ENCODE measurements at regions not wholly inside any gene's neighbourhood (a gene's known extent, or its start where the extent isn't known, plus 50 kb on each side); places are given as distances from the start of the nearest gene placed in this dataset.

DNA sequence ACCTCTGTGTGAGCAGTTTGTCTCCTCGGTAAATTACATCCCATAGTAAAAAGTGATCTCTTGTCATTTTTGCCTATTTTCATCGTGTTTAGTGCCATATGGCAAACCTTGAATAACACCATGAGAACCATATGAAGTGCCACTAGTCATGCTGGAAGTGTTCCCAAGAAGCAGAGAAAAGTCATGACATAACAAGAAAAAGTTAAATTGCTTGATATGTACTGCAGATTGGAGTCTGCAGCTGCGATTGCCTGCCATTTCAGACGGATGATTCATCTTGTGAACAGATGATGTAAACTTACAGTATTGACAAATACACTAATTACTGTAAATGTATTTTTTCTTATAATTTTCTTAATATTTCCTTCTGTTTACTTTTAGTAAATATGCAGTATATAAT is 846.7 kb downstream of the BCL11A start:
- Histone ChIP-seq H3K27me3 (ENCODE audit: insufficient read depth, low read length) (no peaks in the 10 kb centered on the region), H3K4me3 (ENCODE audit: insufficient read depth, low read length) (no peak overlapping the region), H4K20me1 (ENCODE audit: insufficient read depth, low read length) (no peaks in the 10 kb centered on the region), H3K9me3 (ENCODE audit: low read depth, low read length) (peaks cover under 1% of the 10 kb centered on the region), H2AFZ (ENCODE audit: low read length) (no peak overlapping the region), H3K79me2 (ENCODE audit: insufficient read depth, low read length) (no peaks in the 10 kb centered on the region), H3K4me1 (ENCODE audit: insufficient read depth, low read length) (no peaks in the 10 kb centered on the region), H3K36me3 (ENCODE audit: insufficient read depth, low read length) (no peaks in the 10 kb centered on the region), H3K4me2 (ENCODE audit: insufficient read depth, low read length) (no peak overlapping the region), H3K27ac (ENCODE audit: low read depth, low read length) (no peak overlapping the region)
- TF ChIP-seq, protein P1, sequence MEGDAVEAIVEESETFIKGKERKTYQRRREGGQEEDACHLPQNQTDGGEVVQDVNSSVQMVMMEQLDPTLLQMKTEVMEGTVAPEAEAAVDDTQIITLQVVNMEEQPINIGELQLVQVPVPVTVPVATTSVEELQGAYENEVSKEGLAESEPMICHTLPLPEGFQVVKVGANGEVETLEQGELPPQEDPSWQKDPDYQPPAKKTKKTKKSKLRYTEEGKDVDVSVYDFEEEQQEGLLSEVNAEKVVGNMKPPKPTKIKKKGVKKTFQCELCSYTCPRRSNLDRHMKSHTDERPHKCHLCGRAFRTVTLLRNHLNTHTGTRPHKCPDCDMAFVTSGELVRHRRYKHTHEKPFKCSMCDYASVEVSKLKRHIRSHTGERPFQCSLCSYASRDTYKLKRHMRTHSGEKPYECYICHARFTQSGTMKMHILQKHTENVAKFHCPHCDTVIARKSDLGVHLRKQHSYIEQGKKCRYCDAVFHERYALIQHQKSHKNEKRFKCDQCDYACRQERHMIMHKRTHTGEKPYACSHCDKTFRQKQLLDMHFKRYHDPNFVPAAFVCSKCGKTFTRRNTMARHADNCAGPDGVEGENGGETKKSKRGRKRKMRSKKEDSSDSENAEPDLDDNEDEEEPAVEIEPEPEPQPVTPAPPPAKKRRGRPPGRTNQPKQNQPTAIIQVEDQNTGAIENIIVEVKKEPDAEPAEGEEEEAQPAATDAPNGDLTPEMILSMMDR (IDR thresholded peaks at IDR 0.05; ENCODE audit: extremely low read depth, low read depth, low read length), result no peak
- DNase-seq (ENCODE audit: insufficient read length, low spot score, missing footprints), result no peak

DNA sequence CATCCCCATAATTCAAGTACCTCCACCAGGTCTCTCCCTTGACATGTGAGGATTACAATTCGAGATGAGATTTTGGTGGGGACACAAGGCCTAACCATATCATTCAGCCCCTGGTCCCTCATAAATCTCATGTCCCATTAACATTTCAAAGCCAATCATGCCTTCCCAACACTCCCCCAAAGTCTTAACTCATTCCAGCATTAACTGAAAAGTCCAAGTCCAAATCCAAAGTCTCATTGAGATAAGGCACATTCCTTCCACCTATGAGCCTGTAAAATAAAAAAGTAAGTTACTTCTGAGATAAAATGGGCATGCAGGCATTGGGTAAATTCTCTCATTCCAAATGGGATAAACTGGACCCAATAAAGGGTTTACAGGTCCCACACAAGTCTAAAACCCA is 849.7 kb downstream of the BCL11A start:
- TF ChIP-seq, protein P1 (IDR thresholded peaks at IDR 0.05; ENCODE audit: extremely low read depth, low read depth, low read length), result no peak
- Histone ChIP-seq H2AFZ (ENCODE audit: low read length) (no peak overlapping the region), H3K4me1 (ENCODE audit: insufficient read depth, low read length) (no peaks in the 10 kb centered on the region), H3K27ac (ENCODE audit: low read depth, low read length) (no peak overlapping the region), H3K79me2 (ENCODE audit: insufficient read depth, low read length) (no peaks in the 10 kb centered on the region), H3K9me3 (ENCODE audit: low read depth, low read length) (peaks cover 3% of the 10 kb centered on the region), H4K20me1 (ENCODE audit: insufficient read depth, low read length) (no peaks in the 10 kb centered on the region), H3K27me3 (ENCODE audit: insufficient read depth, low read length) (no peaks in the 10 kb centered on the region), H3K36me3 (ENCODE audit: insufficient read depth, low read length) (no peaks in the 10 kb centered on the region), H3K4me3 (ENCODE audit: insufficient read depth, low read length) (no peak overlapping the region), H3K4me2 (ENCODE audit: insufficient read depth, low read length) (no peak overlapping the region)
- DNase-seq (ENCODE audit: insufficient read length, low spot score, missing footprints), result no peak

DNA sequence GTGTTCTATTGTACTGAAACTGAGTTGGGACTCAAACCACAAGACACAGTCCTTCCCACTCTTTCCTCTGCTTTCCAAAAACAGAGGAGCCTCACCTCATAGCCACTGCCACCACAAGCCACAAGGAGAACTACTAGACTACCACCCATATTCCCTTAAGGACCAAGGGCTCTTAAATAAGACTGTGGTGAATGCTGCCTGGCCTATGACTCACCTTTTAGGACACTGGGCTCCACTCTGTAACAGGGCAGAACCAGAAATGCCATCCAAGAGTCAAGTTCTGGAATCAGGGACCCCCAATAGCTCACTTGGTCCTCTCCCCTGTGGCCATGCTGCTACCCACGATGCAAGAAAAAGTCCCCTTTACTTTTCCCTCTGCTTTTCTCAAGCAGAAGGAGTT is 851.4 kb downstream of the BCL11A start:
- no peak overlapping the region for H3K4me2 ChIP-seq (ENCODE audit: insufficient read depth, low read length)
- H3K27ac ChIP-seq (ENCODE audit: low read depth, low read length), result no peak overlapping the region
- no peaks in the 10 kb centered on the region for H3K27me3 ChIP-seq (ENCODE audit: insufficient read depth, low read length)
- H2AFZ ChIP-seq (ENCODE audit: low read length), result no peak overlapping the region
- H3K9me3 ChIP-seq (ENCODE audit: low read depth, low read length), result peaks cover 3% of the 10 kb centered on the region
- TF ChIP-seq, protein P1 (IDR thresholded peaks at IDR 0.05; ENCODE audit: extremely low read depth, low read depth, low read length), result no peak
- H4K20me1 ChIP-seq (ENCODE audit: insufficient read depth, low read length), result no peaks in the 10 kb centered on the region
- H3K36me3 ChIP-seq (ENCODE audit: insufficient read depth, low read length), result no peaks in the 10 kb centered on the region
- H3K79me2 ChIP-seq (ENCODE audit: insufficient read depth, low read length), result no peaks in the 10 kb centered on the region
- H3K4me1 ChIP-seq (ENCODE audit: insufficient read depth, low read length), result no peaks in the 10 kb centered on the region
- no peak overlapping the region for H3K4me3 ChIP-seq (ENCODE audit: insufficient read depth, low read length)
- DNase-seq (ENCODE audit: insufficient read length, low spot score, missing footprints), result no peak

DNA sequence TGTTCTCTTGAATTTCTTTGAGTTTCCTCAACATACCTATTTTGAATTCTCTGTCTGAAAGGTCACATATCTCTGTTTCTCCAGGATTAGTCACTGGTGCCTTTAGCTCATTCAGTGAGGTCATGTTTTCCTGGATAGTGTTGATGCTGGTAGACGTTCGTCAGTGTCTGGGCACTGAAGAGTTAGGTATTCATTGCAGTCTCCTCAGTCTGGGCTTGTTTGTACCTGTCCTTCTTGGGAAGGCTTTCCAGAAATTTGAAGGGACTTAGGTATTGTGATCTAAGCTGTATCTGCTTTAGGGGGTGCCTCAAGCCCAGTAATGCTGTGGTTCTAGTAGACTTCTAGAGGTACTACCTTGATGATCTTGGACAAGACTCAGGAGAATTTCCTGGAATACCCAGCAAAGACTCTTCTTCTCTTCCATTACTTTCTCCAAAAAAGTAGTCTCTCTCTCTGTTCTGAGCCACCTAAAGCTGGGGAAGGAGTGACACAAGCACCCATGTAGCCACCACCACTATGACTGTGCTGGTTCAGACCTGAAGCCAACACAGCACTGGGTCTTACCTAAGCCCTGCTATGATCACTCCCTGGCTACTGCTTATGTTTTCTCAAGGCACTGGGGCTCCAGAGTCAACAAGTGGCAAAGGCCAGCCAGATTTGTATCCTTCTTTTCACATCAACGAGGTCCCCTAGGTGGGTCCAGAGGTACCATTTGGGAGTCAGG is 852.0 kb downstream of the BCL11A start:
- Histone ChIP-seq H3K4me3 (ENCODE audit: insufficient read depth, low read length) (no peak overlapping the region), H3K27ac (ENCODE audit: low read depth, low read length) (no peak overlapping the region), H3K27me3 (ENCODE audit: insufficient read depth, low read length) (no peaks in the 10 kb centered on the region), H2AFZ (ENCODE audit: low read length) (no peak overlapping the region), H3K4me1 (ENCODE audit: insufficient read depth, low read length) (no peaks in the 10 kb centered on the region), H3K9me3 (ENCODE audit: low read depth, low read length) (peaks cover 3% of the 10 kb centered on the region), H3K36me3 (ENCODE audit: insufficient read depth, low read length) (no peaks in the 10 kb centered on the region), H3K79me2 (ENCODE audit: insufficient read depth, low read length) (no peaks in the 10 kb centered on the region), H3K4me2 (ENCODE audit: insufficient read depth, low read length) (no peak overlapping the region), H4K20me1 (ENCODE audit: insufficient read depth, low read length) (no peaks in the 10 kb centered on the region)
- TF ChIP-seq, protein P1 (IDR thresholded peaks at IDR 0.05; ENCODE audit: extremely low read depth, low read depth, low read length), result no peak
- no peak for DNase-seq (ENCODE audit: insufficient read length, low spot score, missing footprints)

Measured in osteoblast (primary cell).